Upper lobe of right lung (tissue), 1 donor: ENCODE measurements at regions not wholly inside any gene's neighbourhood (a gene's known extent, or its start where the extent isn't known, plus 50 kb on each side); places are given as distances from the start of the nearest gene placed in this dataset.

Experiments
- ATAC-seq: fragments of 200-7000 bp; cut with Tn5 transposase; one replicate; pipeline ENCODE4 v1.9.1; 2020; ENCODE audit warnings: mild to moderate bottlenecking, moderate library complexity
- DNase-seq: peaks from one replicate; pipeline ENCODE4 v3.0.0-alpha.2; 2020
- H3K27ac ChIP-seq: fragments of 200-600 bp; one replicate; pipeline ENCODE4 v1.8.0; 2022
- H3K27me3 ChIP-seq: fragments of 200-600 bp; one replicate; pipeline ENCODE4 v1.8.0; 2022; ENCODE audit warnings: mild to moderate bottlenecking
- H3K36me3 ChIP-seq: fragments of 200-600 bp; one replicate; pipeline ENCODE4 v1.8.0; 2022
- H3K4me1 ChIP-seq: fragments of 200-600 bp; one replicate; pipeline ENCODE4 v1.8.0; 2022
- H3K4me3 ChIP-seq: fragments of 200-600 bp; one replicate; pipeline ENCODE4 v1.8.0; 2022; ENCODE audit warnings: mild to moderate bottlenecking
- H3K9me3 ChIP-seq: fragments of 200-600 bp; one replicate; pipeline ENCODE4 v1.8.0; 2022
- intact Hi-C: fragments of 100-400 bp; cut with DNase I; formaldehyde crosslinking; loops from one replicate; pipeline ENCODE4 v1.11.0; 2022
- TF ChIP-seq, protein P1 (sequence below): fragments of 200-600 bp; IDR thresholded peaks from one replicate; pipeline ENCODE4 v1.8.0; 2022; ENCODE audit warnings: antibody characterized with exemption
- donor health status: DM: no; HTN: yes; CAD: no; lungs with severe emphysema.

DNA sequence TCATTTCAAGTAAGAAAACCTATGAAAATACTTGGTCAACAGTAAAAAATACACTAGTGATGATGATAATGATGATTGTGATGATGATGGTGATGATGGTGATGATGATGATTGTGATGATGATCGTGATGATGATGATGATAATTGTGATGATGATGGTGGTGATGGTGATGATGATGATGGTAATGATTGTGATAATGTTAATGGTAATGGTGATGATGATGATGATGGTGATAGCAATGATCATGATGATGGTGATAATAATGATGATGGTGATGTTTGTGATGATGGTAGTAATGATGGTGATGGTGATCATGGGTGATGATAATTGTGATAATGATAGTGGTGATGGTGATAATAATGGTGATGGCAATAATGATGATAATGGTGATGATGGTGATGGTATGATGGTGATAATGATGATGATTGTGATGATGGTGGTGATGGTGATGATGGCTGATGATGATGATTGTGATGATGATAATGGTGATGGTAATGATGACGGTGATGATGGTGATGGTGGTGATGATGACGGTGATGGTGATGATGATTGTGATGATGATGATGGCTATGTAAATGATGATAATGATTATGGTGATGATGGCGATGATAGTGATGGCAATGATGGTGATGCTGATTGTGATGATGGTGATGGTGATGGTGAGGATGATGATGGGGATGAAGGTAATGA lies 62.1 kb downstream of the VCX3A start:
- TF ChIP-seq, protein P1, sequence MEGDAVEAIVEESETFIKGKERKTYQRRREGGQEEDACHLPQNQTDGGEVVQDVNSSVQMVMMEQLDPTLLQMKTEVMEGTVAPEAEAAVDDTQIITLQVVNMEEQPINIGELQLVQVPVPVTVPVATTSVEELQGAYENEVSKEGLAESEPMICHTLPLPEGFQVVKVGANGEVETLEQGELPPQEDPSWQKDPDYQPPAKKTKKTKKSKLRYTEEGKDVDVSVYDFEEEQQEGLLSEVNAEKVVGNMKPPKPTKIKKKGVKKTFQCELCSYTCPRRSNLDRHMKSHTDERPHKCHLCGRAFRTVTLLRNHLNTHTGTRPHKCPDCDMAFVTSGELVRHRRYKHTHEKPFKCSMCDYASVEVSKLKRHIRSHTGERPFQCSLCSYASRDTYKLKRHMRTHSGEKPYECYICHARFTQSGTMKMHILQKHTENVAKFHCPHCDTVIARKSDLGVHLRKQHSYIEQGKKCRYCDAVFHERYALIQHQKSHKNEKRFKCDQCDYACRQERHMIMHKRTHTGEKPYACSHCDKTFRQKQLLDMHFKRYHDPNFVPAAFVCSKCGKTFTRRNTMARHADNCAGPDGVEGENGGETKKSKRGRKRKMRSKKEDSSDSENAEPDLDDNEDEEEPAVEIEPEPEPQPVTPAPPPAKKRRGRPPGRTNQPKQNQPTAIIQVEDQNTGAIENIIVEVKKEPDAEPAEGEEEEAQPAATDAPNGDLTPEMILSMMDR: no peak
- no peak for ATAC-seq

DNA sequence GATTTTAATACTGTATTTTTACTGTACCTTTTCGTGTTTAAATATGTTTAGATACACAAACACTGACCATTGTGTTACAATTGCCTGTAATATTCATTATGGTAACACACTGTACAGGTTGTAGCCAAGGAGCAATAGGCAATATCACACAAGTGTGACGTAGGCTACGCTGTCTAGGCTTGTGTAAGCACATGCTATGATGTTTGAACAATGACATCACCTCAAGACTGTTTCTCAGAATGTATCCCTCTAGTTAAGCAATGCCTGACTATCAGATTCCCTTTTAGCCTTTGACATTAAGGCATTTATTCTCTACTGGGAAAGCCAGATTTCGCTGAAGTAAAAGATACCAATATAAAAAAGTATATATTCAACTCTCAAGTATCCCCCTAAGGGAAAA lies 66.2 kb downstream of the VCX3A start:
- Histone ChIP-seq H3K36me3 (no peaks in the 10 kb centered on the region), H3K9me3 (no peaks in the 10 kb centered on the region), H3K27ac (no peak overlapping the region), H3K4me3 (no peak overlapping the region), H3K4me1 (no peaks in the 10 kb centered on the region), H3K27me3 (no peaks in the 10 kb centered on the region)
- ATAC-seq (no peak), DNase-seq (no peak)
- intact Hi-C loops: no loop called here
- TF ChIP-seq, protein P1: no peak

More for the DNA sequence above, 62.1 kb downstream of the VCX3A start:
- no peaks in the 10 kb centered on the region for H3K9me3 ChIP-seq
- H3K4me1 ChIP-seq: no peaks in the 10 kb centered on the region
- DNase-seq: no peak
- H3K27me3 ChIP-seq: no peaks in the 10 kb centered on the region
- H3K27ac ChIP-seq: no peak overlapping the region
- intact Hi-C loops: no loop called here
- no peaks in the 10 kb centered on the region for H3K36me3 ChIP-seq
- H3K4me3 ChIP-seq: no peak overlapping the region

DNA sequence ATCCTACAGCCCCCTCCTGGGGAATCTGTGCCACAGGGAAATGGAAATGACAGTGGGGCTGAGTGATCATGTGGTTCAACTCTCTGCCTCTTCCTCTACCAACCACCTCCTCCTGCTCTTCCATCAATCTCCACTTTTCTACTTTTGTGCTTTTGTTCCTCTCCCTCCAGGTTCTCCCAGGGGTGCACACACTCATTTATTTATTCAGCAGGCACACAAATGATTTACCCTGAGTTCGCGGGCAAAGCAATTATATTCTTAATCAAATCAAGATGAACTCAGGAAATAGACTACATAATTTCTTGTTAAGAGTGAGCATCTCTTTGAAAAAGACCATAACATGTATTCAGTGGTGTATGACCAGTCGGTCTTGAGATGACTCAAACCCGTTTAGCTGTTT lies 69.2 kb downstream of the VCX3A start:
- Histone ChIP-seq H3K9me3 (no peaks in the 10 kb centered on the region), H3K36me3 (no peaks in the 10 kb centered on the region), H3K4me3 (no peak overlapping the region), H3K27ac (no peak overlapping the region), H3K27me3 (no peaks in the 10 kb centered on the region), H3K4me1 (no peaks in the 10 kb centered on the region)
- intact Hi-C loops: no loop called here
- ATAC-seq: no peak
- no peak for DNase-seq
- TF ChIP-seq, protein P1: no peak

DNA sequence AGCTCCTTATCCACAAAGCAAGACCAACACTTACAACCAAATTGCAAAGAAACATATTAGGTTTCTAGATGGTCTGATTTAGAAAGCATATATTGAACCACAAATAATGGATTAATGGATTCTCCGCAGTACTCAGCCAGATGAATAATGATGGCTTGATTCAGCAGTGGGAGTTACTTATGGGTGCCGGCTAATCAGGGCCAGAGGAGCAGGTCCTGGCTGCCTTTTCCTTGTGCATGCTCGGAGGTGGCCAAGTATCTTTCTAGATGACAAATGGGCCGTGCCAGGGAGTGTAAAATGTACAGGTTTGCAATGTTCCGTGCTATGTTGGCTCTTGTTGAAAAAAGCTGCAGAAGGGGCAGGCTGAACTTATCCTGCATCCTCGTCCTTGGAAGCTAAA lies 70.2 kb downstream of the VCX3A start:
- Histone ChIP-seq H3K4me1 (no peaks in the 10 kb centered on the region), H3K4me3 (no peak overlapping the region), H3K27me3 (no peaks in the 10 kb centered on the region), H3K9me3 (no peaks in the 10 kb centered on the region), H3K27ac (no peak overlapping the region), H3K36me3 (no peaks in the 10 kb centered on the region)
- TF ChIP-seq, protein P1: no peak
- no peak for ATAC-seq
- intact Hi-C loops: no loop called here
- DNase-seq: no peak

DNA sequence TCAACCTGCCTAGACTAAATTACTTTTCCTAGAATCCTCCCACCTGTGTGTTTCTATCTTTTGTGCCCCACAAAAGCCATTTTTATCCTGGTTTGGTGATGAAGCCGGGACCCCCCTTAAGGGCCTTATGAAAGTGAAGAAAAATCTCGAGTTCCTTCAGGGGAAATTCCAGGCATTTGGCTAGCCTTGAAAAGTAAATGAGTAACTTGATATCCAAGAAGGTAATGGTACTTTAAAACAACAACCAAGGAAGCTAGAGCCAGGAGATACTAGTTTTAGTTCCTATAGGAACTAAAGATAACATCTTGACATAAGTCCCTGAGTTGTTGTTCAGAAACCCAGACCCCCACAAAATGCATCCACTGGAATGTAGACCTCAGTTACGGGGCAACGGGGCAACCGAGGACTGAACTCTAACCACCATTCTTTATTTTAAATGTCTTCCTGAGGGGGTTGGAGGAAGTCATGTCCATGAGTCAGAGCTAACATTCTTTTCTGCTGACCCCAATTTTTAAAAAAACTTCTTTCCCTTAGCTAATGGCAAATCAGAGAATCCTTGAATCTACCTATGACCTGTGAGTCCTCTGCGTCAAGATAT lies 73.9 kb downstream of the VCX3A start:
- no peaks in the 10 kb centered on the region for H3K36me3 ChIP-seq
- no peaks in the 10 kb centered on the region for H3K9me3 ChIP-seq
- H3K27me3 ChIP-seq: no peaks in the 10 kb centered on the region
- ATAC-seq (no peak), DNase-seq (no peak)
- TF ChIP-seq, protein P1: no peak
- H3K4me3 ChIP-seq: no peak overlapping the region
- intact Hi-C loops: no loop called here
- H3K27ac ChIP-seq: no peak overlapping the region
- H3K4me1 ChIP-seq: no peaks in the 10 kb centered on the region
